ENCODE measurements at regions not wholly inside any gene's neighbourhood (a gene's known extent, or its start where the extent isn't known, plus 50 kb on each side); places are given as distances from the start of the nearest gene placed in this dataset.

GRCh38 chr20:11304795-11305194, 612.9 kb upstream of the BTBD3 start:
- TF ChIP-seq ZSCAN9 (CRISPR knock-in tag; IDR thresholded peaks at IDR 0.05; ENCODE audit: borderline replicate concordance): no peak
- no peak for TF ChIP-seq ZNF747 (CRISPR knock-in tag; IDR thresholded peaks at IDR 0.05; ENCODE audit: borderline replicate concordance)
- no peak for TF ChIP-seq ZNF768 (CRISPR knock-in tag; IDR thresholded peaks at IDR 0.05)
- TF ChIP-seq CTCF (CRISPR knock-in tag; IDR thresholded peaks at IDR 0.05): no peak
- TF ChIP-seq JUNB (CRISPR knock-in tag; IDR thresholded peaks at IDR 0.05; ENCODE audit: borderline replicate concordance): no peak
- no peak for TF ChIP-seq HDAC6 (IDR thresholded peaks at IDR 0.05; ENCODE audit: low read depth, low read length)
- no peak for TF ChIP-seq TCF7L2 (IDR thresholded peaks at IDR 0.05; ENCODE audit: low read depth, low read length)
- no peak for TF ChIP-seq ARID5B (CRISPR knock-in tag; IDR thresholded peaks at IDR 0.05)
- no peak for TF ChIP-seq ZNF512 (CRISPR knock-in tag; IDR thresholded peaks at IDR 0.05)
- TF ChIP-seq HIVEP1 (CRISPR knock-in tag; IDR thresholded peaks at IDR 0.05): no peak
- TF ChIP-seq ELF4 (CRISPR knock-in tag; IDR thresholded peaks at IDR 0.05; ENCODE audit: borderline replicate concordance): no peak
- TF ChIP-seq POLR2A (IDR thresholded peaks at IDR 0.05; ENCODE audit: insufficient read depth in 1 of 2, low read depth in 2 of 2, low read length in 2 of 2): no peak
- TF ChIP-seq ZNF792 (CRISPR knock-in tag; IDR thresholded peaks at IDR 0.05): no peak
